Stimulated activated CD8-positive, alpha-beta memory T cell treated with anti-CD3 and anti-CD28 coated beads, Interleukin-12 subunit alpha, Interleukin-12 subunit beta, amount 100 ng/mL, for 1 hour (primary cell): ENCODE measurements at regions not wholly inside any gene's neighbourhood (a gene's known extent, or its start where the extent isn't known, plus 50 kb on each side); places are given as distances from the start of the nearest gene placed in this dataset.
"Not testable (repeated sequence)": the region's sequence is repeated elsewhere in the genome, so short reads cannot be mapped to it uniquely, and the experiment has no call there.

Experiments
- DNase-seq: peaks from one replicate; pipeline ENCODE4 v3.0.0-alpha.2; 2020; ENCODE audit warnings: low read depth

DNA sequence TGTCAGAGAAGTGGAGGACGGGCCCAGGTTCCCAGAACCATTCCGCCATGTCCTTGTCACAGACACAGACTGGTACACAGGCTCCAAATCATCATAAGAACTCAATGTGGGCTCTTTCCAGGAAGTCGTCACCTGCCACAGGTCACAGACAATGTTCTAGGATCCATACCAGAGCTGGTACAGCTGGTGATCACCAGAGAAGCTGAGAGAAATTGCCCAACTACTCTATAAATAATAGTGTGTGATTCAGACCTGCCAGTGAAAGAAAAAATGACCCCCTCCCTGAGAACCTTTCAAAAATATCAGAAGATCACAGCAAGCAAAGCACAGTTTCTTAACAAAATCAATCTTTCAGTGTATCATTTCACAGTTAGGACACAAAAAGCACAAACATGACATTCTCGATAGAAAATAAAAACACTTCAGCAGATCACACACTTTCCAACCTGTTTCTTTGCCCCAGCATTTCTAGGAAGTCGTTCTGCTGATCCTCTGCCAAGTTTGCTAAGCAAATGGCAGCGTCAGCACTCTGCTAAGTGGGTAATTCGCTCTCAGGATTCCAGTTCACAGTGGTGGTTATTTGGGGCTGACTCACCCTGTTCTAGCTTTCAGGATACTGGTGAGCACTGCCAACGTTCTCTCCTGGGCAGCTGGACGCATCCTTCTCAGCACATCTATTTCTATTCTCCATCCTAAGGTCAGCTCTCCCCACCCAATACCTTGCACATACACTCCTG is 223.3 kb upstream of the SFSWAP start:
- no peak for DNase-seq

DNA sequence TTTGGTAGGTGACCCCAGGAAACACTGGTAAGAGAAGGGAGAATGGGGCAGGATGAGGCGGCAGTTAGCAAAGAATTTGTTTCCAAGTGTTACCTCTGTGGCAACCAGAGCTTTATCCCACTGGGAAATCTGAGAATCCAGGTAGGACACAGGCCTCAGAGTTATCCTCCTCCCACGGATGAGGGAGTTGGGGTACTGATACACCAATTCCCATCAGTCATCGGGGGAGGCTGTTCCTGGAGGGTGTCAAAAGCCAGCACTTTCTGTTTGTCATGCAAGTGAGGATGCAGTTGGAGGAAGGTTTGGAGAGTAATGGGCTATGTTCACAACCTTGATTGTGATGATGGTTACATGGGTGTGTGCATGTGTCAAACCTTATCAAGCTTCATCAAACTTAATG is 221.2 kb upstream of the SFSWAP start:
- DNase-seq, result no peak

DNA sequence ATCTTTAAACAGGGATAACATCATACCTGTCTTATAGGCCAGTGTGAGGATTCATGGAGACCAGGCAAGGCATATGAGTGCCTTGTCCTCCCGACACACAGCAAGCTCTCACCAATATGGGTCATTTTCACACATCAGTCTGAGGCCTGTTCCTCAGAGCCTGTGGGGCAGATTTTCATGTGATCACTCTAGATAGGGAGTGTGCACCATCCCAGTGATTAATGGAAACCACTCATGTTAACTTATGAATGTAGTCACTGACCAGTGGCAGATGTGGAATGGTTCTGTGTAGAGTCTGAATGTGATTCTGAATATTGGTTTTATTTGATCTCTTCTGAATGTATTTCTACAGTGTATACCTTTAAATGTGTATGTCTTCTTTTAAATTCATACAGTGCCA is 219.7 kb upstream of the SFSWAP start:
- DNase-seq, result no peak

- no peak for DNase-seq
Measured at GRCh38 chr12:131491916-131492490, 218.9 kb upstream of the SFSWAP start.

- no peak for DNase-seq
Measured at GRCh38 chr12:131493068-131493826, 217.6 kb upstream of the SFSWAP start.

GRCh38 chr12:131494216-131494615 is 216.7 kb upstream of the SFSWAP start:
- DNase-seq, result no peak

DNA sequence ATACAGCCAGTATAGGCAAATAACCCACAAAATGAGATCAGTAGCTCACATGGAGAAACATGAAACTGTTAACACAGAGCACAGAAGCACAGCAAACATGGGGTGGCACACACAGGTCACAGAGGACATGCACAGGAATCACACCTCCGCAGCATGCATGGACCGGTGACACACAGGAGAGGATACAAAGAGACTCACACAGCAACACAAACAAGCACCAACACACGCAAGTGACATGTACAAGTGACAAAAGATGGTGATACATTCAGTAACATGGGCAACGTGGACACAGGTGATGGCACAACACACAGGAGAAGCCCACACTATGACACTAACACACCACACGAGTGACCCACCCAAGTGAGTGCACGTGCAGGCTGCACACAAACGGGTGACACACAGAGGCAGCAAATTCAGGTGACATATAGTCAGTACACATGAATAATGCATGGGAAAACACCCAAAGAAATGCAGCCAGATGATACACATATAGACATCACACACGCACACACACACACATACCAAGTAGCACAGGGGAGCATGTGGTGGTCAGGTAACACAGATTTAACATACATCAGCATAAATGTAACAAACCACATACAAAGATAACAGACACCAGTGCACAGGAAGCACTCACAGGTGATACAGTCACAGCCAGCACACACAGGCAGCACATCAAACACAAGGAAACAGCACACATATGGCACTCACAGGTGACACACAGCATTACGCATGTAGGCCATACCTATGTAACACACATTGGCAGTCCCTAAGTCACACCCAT is 216.0 kb upstream of the SFSWAP start:
- DNase-seq, result no peak

DNA sequence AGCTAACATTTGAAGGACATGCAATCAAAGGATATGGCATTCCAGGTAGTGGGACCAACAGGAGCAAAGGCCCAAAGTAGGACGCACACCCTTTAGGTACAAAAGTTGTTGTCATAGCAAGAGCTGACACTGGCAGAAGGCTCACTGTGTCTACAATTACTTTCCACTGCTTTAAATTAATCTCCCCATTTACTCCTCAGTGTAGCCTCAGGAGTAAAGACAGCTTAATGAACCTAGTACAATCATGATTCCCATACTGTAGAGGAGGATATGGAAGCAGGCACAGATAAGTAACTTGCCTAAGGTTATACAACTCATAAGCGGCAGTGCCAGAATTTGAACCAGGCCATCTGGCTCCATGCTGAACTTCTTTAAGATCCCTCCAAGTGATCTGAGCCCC is 212.9 kb upstream of the SFSWAP start:
- no peak for DNase-seq

GRCh38 chr12:131499160-131499863 is 211.6 kb upstream of the SFSWAP start:
- DNase-seq, result no peak

DNA sequence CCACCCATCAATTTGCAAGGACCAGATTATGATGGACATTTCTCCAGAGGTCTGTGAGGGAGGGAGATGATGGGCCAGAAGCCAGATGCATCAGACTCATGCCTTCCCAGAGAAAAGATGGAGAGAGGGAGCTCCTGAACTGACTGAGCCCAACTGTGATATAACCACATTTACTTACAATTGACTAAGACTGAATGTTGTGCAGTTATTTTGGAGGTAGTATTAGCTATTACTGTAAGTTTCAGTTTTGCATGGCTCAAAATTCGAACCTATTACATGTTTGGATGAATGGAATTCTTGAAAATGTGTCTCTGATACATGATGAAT is 211.1 kb upstream of the SFSWAP start:
- DNase-seq, result no peak

DNA sequence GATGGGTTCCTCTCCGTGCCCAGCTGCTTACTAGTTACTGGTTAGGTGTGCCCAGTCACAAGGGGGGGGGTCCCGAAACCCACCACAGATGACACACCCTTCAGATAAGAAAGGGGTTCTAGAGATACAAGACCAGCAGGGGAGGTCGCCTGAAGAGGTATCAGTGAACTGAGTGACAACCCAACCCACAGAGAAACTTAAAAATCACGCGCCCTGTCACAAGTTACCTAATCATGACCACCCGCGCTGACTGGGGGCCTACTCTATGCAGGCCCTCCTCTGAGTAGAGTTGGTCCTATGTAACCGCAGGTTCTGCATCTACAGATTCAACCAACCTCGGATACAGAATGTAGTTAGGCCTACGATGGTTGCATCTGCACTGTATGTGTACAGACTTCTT is 210.3 kb upstream of the SFSWAP start:
- DNase-seq, result no peak

GRCh38 chr12:131505561-131505960 is 205.3 kb upstream of the SFSWAP start:
- no peak for DNase-seq

DNA sequence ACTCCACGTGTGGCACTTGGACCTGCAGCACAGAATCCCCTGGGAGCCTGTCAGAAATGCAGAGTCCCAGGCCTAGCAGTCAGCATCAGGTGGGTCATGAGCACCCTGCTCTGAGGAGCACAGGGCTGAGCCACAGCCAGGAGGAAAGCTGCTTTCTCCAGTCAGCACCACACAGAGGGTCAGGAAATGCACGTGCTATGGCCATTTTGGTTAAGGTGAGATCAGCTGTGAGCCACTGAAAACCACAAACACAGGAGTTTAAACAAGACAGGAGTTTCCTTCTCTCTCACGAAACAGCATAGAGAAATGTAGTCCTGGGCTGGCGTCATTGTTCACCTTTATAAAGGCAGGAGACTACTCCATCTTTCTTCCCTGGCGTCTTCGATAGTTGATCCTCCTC is 204.5 kb upstream of the SFSWAP start:
- DNase-seq, result no peak

DNA sequence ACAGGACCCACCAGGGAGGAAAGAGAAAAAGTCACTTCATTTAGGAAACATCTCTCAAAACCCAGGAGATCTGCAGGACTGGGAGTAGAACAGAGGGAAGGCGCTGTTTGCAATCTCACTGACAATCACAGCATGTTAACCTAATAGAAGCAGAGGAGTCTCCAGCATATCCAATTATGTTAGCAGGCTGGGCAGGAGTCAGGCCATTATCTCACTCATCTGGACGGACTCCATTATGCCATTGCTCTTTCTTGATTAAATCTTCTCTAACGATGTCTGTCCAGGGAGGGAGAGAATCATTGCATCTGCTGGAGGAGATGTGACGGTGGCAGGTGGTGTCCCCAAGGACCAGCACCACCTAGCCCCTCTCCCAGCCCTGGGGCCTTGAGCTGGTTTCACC is 203.8 kb upstream of the SFSWAP start:
- no peak for DNase-seq

- no peak for DNase-seq
Measured at GRCh38 chr12:131507881-131508280, 203.0 kb upstream of the SFSWAP start.

- no peak for DNase-seq
Measured at GRCh38 chr12:131509701-131510100, 201.2 kb upstream of the SFSWAP start.

DNA sequence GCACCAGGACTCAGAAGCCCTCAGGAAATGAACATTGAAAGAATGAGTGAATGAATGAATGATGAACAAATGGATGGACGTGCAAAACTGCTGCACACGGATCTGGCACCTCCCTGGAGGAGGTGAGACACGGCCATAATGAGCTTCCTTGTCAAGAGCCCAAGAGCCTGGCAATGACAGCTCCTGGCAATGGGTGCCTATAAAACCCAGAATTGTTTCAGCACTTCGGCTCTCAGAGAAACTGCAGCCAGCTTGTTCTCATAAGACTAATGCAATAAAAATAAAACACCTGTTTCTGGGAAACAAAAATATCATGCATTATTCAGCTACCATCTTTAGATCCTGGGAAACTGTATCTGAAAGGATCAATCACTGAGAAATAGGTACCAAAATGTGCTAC is 200.5 kb upstream of the SFSWAP start:
- no peak for DNase-seq

GRCh38 chr12:131511391-131511802 is 199.5 kb upstream of the SFSWAP start:
- peak; percentile 30 for DNase-seq

GRCh38 chr12:131511803-131512561 is 198.9 kb upstream of the SFSWAP start:
- no peak for DNase-seq

GRCh38 chr12:131513606-131514005 is 197.3 kb upstream of the SFSWAP start:
- no peak for DNase-seq

- DNase-seq, result not testable (repeated sequence)
Measured at GRCh38 chr12:131520553-131520952, 190.3 kb upstream of the SFSWAP start.
